Upper lobe of left lung (tissue), 4 donors: ENCODE measurements at regions not wholly inside any gene's neighbourhood (a gene's known extent, or its start where the extent isn't known, plus 50 kb on each side); places are given as distances from the start of the nearest gene placed in this dataset.

Experiments used
- POLR2A ChIP-seq, 4 donors: fragments of 450-650 bp; IDR thresholded peaks; one replicate each; pipeline ENCODE4 v1.5.1; 2016 to 2017; ENCODE audit warnings: antibody characterized with exemption in 4 of 4, mild to moderate bottlenecking in 2 of 4
- TF ChIP-seq, protein P1 (sequence below), 6 experiments: fragments of 450-650 bp in 4 of 6; fragments of 200-600 bp in 2 of 6; sonication (generic) in 2 of 6; IDR thresholded peaks; one replicate each; pipeline ENCODE4 v1.5.1; 2016 to 2019; ENCODE audit warnings: antibody characterized with exemption in 6 of 6

DNA sequence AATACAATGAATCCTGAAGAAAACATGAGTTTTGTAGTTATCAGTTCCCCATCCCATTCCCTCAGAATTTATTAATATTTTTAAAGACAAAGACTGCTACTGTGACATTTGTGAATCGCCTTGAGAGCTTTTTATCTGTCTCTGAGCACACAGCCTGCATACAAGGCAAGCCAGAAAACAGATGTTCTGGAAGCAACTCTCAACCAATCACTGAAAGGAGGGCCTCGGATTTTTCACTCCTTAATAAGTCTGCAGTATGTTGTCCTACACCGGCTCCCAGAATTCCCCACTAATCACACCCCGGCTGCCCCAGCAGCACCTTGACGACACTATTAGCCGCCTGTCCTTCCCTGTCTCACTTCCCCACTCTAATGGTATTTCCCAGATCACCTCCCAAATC lies 138.5 kb downstream of the ZNF621 start:
- TF ChIP-seq, protein P1, sequence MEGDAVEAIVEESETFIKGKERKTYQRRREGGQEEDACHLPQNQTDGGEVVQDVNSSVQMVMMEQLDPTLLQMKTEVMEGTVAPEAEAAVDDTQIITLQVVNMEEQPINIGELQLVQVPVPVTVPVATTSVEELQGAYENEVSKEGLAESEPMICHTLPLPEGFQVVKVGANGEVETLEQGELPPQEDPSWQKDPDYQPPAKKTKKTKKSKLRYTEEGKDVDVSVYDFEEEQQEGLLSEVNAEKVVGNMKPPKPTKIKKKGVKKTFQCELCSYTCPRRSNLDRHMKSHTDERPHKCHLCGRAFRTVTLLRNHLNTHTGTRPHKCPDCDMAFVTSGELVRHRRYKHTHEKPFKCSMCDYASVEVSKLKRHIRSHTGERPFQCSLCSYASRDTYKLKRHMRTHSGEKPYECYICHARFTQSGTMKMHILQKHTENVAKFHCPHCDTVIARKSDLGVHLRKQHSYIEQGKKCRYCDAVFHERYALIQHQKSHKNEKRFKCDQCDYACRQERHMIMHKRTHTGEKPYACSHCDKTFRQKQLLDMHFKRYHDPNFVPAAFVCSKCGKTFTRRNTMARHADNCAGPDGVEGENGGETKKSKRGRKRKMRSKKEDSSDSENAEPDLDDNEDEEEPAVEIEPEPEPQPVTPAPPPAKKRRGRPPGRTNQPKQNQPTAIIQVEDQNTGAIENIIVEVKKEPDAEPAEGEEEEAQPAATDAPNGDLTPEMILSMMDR (IDR thresholded peaks at IDR 0.05): no peak
- TF ChIP-seq POLR2A (IDR thresholded peaks at IDR 0.05): no peak
